ENCODE measurements at regions not wholly inside any gene's neighbourhood (a gene's known extent, or its start where the extent isn't known, plus 50 kb on each side); places are given as distances from the start of the nearest gene placed in this dataset.

DNA sequence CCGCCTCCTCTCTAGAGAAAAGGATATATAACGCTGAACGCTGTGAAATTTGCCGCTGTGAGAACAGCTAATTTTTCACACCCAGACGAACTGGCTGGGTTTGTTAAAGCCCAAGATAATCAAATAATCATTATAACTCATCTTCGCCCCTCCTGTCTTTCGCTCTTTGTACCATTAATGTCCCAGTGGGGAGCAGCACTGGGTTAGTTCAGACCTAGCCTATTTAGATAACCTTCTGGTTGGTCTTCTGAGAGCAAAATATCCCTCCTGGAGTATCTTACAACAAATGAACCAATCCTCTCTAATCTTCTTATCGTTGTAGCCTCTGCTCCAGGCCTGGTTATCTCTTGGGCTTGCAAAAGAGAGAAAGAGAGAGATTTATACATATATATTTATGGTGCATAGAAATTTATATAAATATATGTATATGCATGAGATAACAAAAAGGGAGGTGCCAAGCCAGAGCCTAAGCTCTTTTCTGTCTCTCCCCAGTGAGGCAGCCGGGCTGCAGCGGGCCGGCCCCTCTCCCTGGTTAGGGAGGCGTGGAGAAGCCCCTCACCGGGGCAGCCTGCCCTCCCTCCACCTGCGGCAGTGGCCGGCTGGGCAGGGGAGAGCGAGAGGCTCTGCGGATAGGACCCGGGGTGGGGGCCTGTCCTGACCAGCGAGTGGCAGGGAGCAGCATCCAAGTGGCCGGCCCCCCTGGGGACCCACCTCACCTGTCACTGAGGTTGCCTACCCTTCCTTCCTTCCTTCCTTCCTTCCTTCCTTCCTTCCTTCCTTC, 202.0 kb upstream of the LHX5 start:
- peaks cover 72% of the 10 kb centered on the region for H3K27me3 Mint-ChIP-seq
- H3K4me3 Mint-ChIP-seq (ENCODE audit: low read depth) = no peak overlapping the region
- no peak for DNase-seq (ENCODE audit: low spot score, unreplicated experiment)
- H3K36me3 Mint-ChIP-seq (ENCODE audit: insufficient read depth) = no peaks in the 10 kb centered on the region
- H3K27ac Mint-ChIP-seq = no peak overlapping the region
- TF ChIP-seq, protein P1, sequence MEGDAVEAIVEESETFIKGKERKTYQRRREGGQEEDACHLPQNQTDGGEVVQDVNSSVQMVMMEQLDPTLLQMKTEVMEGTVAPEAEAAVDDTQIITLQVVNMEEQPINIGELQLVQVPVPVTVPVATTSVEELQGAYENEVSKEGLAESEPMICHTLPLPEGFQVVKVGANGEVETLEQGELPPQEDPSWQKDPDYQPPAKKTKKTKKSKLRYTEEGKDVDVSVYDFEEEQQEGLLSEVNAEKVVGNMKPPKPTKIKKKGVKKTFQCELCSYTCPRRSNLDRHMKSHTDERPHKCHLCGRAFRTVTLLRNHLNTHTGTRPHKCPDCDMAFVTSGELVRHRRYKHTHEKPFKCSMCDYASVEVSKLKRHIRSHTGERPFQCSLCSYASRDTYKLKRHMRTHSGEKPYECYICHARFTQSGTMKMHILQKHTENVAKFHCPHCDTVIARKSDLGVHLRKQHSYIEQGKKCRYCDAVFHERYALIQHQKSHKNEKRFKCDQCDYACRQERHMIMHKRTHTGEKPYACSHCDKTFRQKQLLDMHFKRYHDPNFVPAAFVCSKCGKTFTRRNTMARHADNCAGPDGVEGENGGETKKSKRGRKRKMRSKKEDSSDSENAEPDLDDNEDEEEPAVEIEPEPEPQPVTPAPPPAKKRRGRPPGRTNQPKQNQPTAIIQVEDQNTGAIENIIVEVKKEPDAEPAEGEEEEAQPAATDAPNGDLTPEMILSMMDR (IDR thresholded peaks at IDR 0.05; ENCODE audit: unreplicated experiment) = no peak
- H3K9me3 Mint-ChIP-seq (ENCODE audit: low read depth) = no peaks in the 10 kb centered on the region
- H3K4me1 Mint-ChIP-seq (ENCODE audit: low read depth) = no peaks in the 10 kb centered on the region

DNA sequence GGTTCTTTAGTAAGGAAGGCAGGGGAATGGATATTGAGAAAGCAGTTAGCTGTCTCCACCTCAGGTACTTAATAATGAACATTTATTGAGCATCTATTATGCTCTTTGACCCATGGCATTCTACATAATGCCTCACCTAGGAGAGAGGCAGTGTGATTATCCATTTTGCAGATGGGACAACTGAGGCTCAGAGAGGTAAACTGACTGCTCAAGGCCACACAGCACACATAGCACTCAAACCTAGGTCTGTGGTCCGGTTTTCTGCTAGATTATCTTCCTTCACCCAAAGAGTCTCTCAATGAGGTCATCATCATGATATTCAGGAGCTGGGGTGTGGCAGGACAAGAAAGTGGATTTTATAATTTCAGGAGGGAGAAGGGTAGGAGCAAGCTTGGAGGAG, 199.1 kb upstream of the LHX5 start:
- Mint-ChIP-seq H3K27ac (no peak overlapping the region), H3K27me3 (peaks cover 74% of the 10 kb centered on the region)

DNA sequence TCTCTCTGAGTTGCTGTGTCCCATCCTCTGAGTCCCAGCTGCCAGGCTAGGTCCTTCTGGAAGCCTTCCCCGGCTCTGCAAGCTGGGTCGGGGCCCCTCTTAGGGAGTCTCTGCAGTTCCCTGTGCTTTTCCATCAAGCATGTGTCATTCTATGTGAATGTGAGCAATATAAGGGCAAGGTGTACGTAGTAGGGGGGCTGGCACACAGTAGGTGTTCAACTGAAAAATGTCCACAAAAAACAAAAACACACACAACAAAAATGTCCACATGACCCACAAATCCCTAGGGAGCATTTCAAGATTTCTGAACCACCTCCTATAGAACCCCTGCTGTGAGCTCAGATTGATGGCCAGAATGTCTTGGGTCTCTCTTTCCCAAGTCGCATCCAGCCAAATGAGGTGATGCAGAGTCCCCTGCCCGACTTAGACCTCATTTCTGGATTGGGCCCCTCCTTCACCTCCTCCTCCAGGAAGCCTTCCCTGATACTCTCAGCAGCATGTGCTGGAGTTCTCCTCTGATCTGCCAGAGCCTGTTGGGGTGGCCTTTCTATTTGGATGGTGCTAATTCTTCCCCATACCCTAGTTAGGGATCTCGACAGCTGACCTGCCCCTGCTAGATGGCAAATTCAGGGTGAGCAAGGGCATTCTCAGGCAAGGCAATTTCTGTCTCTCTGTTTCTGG, 196.1 kb upstream of the LHX5 start:
- no peak for DNase-seq (ENCODE audit: low spot score, unreplicated experiment)

More for the DNA sequence above, 199.1 kb upstream of the LHX5 start:
- H3K4me1 Mint-ChIP-seq (ENCODE audit: low read depth) = no peaks in the 10 kb centered on the region
- H3K36me3 Mint-ChIP-seq (ENCODE audit: insufficient read depth) = no peaks in the 10 kb centered on the region
- no peak for DNase-seq (ENCODE audit: low spot score, unreplicated experiment)
- TF ChIP-seq, protein P1 (IDR thresholded peaks at IDR 0.05; ENCODE audit: unreplicated experiment) = no peak
- no peaks in the 10 kb centered on the region for H3K9me3 Mint-ChIP-seq (ENCODE audit: low read depth)
- H3K4me3 Mint-ChIP-seq (ENCODE audit: low read depth) = no peak overlapping the region

DNA sequence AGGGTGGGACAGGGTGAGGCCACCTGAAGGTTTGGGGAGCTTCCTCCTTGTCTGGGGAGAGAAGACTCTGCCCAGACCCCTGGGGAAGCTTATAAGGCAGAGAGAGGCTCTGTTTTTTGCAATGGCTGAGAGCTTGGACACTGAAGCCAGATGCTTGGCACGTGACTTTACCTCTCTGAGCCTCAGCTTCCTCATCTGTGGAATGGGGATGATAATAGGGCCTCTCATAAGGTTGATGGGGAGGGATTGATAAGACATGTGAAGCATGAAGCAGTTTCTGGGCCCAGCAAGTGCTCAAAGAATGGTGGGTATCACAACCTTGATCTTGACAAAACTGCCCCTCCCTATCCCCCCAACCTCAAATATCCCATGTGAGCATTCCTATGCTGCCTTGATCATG, 195.4 kb upstream of the LHX5 start:
- TF ChIP-seq, protein P1 (IDR thresholded peaks at IDR 0.05; ENCODE audit: unreplicated experiment) = no peak
- no peaks in the 10 kb centered on the region for H3K9me3 Mint-ChIP-seq (ENCODE audit: low read depth)
- H3K4me1 Mint-ChIP-seq (ENCODE audit: low read depth) = peaks cover 15% of the 10 kb centered on the region
- H3K36me3 Mint-ChIP-seq (ENCODE audit: insufficient read depth) = no peaks in the 10 kb centered on the region
- no peak for DNase-seq (ENCODE audit: low spot score, unreplicated experiment)
- H3K4me3 Mint-ChIP-seq (ENCODE audit: low read depth) = no peak overlapping the region
- peaks cover 64% of the 10 kb centered on the region for H3K27me3 Mint-ChIP-seq
- H3K27ac Mint-ChIP-seq = no peak overlapping the region

More for the DNA sequence above, 196.1 kb upstream of the LHX5 start:
- TF ChIP-seq, protein P1 (IDR thresholded peaks at IDR 0.05; ENCODE audit: unreplicated experiment) = no peak
- H3K27ac Mint-ChIP-seq = no peak overlapping the region
- no peaks in the 10 kb centered on the region for H3K36me3 Mint-ChIP-seq (ENCODE audit: insufficient read depth)
- H3K4me3 Mint-ChIP-seq (ENCODE audit: low read depth) = no peak overlapping the region
- no peaks in the 10 kb centered on the region for H3K9me3 Mint-ChIP-seq (ENCODE audit: low read depth)
- peaks cover 15% of the 10 kb centered on the region for H3K4me1 Mint-ChIP-seq (ENCODE audit: low read depth)
- peaks cover 58% of the 10 kb centered on the region for H3K27me3 Mint-ChIP-seq

DNA sequence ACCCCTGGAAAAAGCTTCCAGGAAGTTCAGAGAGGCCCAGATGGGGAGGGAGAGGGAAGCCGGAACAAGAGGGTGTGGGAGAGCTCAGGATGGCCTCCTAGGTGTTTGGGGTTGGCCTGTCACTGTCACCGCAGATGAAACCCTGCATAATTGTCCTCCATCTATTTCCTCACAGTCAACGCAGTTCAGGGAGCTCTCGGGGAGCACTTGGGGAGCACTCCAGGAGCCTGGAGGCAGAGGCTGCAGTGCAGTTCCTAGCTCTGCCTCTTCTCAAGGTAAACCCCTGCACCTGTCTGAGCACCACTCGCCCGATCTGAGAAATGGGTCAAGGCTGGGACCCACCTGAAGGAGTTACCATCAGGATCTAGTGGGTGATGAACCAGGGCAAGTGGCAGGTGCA, 194.6 kb upstream of the LHX5 start:
- H3K4me1 Mint-ChIP-seq (ENCODE audit: low read depth) = peaks cover 15% of the 10 kb centered on the region
- DNase-seq (ENCODE audit: low spot score, unreplicated experiment) = no peak
- H3K36me3 Mint-ChIP-seq (ENCODE audit: insufficient read depth) = no peaks in the 10 kb centered on the region
- TF ChIP-seq, protein P1 (IDR thresholded peaks at IDR 0.05; ENCODE audit: unreplicated experiment) = no peak
- no peak overlapping the region for H3K27ac Mint-ChIP-seq
- peaks cover 63% of the 10 kb centered on the region for H3K27me3 Mint-ChIP-seq
- H3K9me3 Mint-ChIP-seq (ENCODE audit: low read depth) = no peaks in the 10 kb centered on the region
- H3K4me3 Mint-ChIP-seq (ENCODE audit: low read depth) = no peak overlapping the region
